ENCODE measurements at regions not wholly inside any gene's neighbourhood (a gene's known extent, or its start where the extent isn't known, plus 50 kb on each side); places are given as distances from the start of the nearest gene placed in this dataset.

GRCh38 chr14:44166611-44167010, 340.5 kb downstream of the FSCB start:
- TF ChIP-seq CTCF (IDR thresholded peaks at IDR 0.05) (no peak), POLR2A (IDR thresholded peaks at IDR 0.05) (no peak)

Measured in thyroid gland (tissue), 4 donors.